T-helper 17 cell (primary cell): ENCODE measurements at regions not wholly inside any gene's neighbourhood (a gene's known extent, or its start where the extent isn't known, plus 50 kb on each side); places are given as distances from the start of the nearest gene placed in this dataset.
A peak's percentile ranks its signal among the peaks of the same experiment; 100 is the strongest.

ENCODE experiments used
- ATAC-seq: fragments of 150-1000 bp; cut with Tn5 transposase; 2 replicates; pipeline ENCODE4 v1.10.0; 2021; ENCODE audit warnings: mild to moderate bottlenecking, moderate library complexity
- DNase-seq, 3 donors: peaks; one replicate each; pipeline versions ENCODE4 v3.0.0 to v3.0.0-alpha.2; 2020 to 2021
- H3K9me3 ChIP-seq: one replicate; pipeline ENCODE4 v1.7.0; 2013; ENCODE audit warnings: low read length, mild to moderate bottlenecking; ENCODE audit not compliant: control insufficient read depth, poor library complexity, severe bottlenecking
- H3K27ac Mint-ChIP-seq: one replicate; pipeline ENCODE4 v1.8.0; 2022; ENCODE audit warnings: mild to moderate bottlenecking, moderate library complexity, mixed read lengths
- H3K27me3 Mint-ChIP-seq: one replicate; pipeline ENCODE4 v1.8.0; 2022; ENCODE audit warnings: mixed read lengths
- H3K36me3 Mint-ChIP-seq: one replicate; pipeline ENCODE4 v1.8.0; 2022; ENCODE audit warnings: low read depth, mixed read lengths
- H3K4me1 Mint-ChIP-seq: one replicate; pipeline ENCODE4 v1.8.0; 2022; ENCODE audit warnings: mild to moderate bottlenecking, mixed read lengths
- H3K4me3 Mint-ChIP-seq: one replicate; pipeline ENCODE4 v1.8.0; 2022; ENCODE audit warnings: mild to moderate bottlenecking, moderate library complexity, mixed read lengths

DNA sequence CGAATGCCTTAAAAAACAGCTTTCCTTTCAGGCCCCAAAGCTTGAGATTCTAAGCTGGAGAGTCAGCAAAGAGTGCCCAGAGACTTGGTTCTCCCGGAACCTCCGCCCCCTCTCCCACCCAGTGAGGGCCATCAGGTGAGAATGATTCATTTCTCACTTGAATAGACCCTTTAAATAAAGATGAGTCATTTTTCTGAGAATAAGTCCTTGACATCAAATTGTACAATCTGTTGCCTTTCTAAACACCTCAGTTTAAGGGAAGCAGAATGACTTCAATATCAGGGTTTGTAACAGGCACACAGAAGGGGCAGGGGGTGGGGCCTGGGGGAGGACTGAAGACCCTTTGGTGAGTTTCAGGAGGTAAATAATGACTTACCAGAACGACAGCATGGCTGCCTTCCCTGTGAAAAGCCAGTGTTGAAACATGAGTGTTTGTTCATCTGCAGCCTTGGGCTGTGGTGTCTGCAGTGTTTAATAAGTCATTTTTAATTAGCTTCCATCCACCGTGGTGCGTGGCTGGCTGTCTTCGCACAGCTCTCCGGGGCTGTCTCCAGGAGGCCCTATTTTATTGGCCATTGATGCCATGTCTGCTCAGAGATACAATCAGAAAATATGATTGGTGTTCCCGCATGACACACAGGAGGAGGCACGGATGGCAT, 134.9 kb upstream of the ZNF236 start:
- DNase-seq, result no peak
- H3K4me1 Mint-ChIP-seq, result peaks cover 10% of the 10 kb centered on the region
- peaks cover 54% of the 10 kb centered on the region for H3K27me3 Mint-ChIP-seq
- peak overlapping the region; percentile 60 for H3K27ac Mint-ChIP-seq
- no peak overlapping the region for H3K4me3 Mint-ChIP-seq
- H3K36me3 Mint-ChIP-seq, result no peaks in the 10 kb centered on the region
- H3K9me3 ChIP-seq, result no peaks in the 10 kb centered on the region
- peak; percentile 32 for ATAC-seq

DNA sequence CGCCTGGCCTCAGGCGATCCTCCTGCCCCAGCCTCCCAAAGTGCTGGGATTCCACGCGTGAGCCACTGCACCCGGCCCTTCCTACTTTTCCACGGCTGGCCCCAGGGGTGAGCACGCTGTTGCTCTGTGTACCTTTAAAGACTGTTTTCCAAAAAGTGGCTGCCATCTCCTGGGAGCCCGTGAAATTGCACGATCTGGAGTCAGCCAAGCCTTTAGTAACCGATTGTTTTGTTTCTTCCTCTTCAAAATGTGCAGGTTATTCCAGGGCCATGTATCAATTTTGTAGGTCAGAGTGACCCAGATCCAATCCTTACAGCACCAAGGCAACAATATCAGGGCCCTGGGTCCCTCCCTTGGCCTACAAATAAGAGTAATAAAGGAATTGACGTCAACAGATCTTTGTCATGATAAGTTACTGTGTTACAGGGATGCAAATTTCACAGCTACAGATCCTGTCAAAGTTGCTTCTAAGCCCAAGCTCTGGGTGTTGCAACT, 135.6 kb upstream of the ZNF236 start:
- Mint-ChIP-seq H3K27me3 (peaks cover 57% of the 10 kb centered on the region), H3K4me1 (peaks cover 10% of the 10 kb centered on the region), H3K36me3 (no peaks in the 10 kb centered on the region), H3K27ac (peak overlapping the region; percentile 60), H3K4me3 (no peak overlapping the region)
- DNase-seq, result no peak
- H3K9me3 ChIP-seq, result no peaks in the 10 kb centered on the region
- peak; percentile 75 for ATAC-seq

DNA sequence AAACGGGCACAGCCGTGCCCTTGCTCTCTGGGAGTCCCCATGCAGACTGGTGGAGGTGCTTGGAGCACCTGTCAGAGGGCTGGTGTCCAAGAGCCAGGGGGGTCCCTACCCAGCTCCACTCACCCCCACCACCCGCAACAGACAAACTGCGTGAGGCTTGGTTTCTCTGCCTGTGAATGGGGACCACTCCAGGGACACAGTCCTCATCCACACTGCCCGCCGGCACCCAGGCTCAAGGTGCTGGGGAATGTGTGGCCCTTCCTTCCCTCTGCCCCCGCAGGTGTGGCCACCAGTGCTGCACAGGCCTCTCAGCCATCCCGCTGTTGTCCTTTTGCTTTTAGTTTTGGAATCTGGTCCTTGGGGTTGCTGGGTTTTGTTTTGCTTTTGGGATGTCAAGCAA, 136.5 kb upstream of the ZNF236 start:
- no peaks in the 10 kb centered on the region for H3K9me3 ChIP-seq
- Mint-ChIP-seq H3K4me1 (peaks cover 10% of the 10 kb centered on the region), H3K4me3 (no peak overlapping the region), H3K36me3 (no peaks in the 10 kb centered on the region), H3K27ac (no peak overlapping the region), H3K27me3 (peaks cover 49% of the 10 kb centered on the region)
- DNase-seq (no peak), ATAC-seq (no peak)

DNA sequence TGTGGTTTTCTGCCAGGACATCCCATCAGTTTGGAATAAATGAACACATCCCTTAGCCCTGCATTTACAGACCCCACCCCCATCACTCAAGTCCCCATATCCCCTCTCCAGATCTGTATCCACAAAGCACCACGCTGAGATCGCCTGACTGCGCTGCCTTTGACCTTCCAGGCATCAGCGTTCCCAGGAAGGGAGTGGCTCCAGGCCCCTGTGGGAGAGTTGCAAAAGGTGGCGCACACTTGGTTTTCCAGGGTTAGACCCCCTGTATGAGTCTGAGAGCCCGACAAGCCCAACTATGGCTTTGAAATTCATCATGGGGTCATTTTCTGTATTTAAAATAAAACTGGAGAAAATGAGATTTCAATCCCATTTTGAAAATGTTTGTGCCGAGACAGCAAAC, 137.0 kb upstream of the ZNF236 start:
- DNase-seq, result no peak

DNA sequence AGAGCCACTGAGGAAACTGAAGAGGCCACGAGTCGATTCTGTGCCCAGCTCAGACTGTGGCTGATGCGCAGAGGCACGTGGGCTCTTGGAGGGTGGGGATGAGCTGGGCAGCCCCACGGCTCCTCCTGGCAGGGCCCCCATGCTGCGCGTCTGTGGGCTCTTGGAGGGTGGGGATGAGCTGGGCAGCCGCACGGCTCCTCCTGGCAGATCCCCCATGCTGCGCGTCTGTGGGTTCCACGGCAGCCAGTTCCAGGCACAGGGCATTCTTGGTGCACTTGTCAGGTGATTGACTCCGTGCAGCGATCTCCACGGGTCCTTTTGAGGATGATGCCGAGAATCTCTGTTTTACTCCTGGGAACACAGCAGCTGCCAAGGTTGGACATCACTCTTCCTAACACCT, 138.1 kb upstream of the ZNF236 start:
- Mint-ChIP-seq H3K36me3 (no peaks in the 10 kb centered on the region), H3K27me3 (peaks cover 41% of the 10 kb centered on the region), H3K27ac (no peak overlapping the region), H3K4me3 (no peak overlapping the region), H3K4me1 (peaks cover 7% of the 10 kb centered on the region)
- H3K9me3 ChIP-seq, result no peaks in the 10 kb centered on the region
- DNase-seq (no peak), ATAC-seq (no peak)

More for the DNA sequence above, 137.0 kb upstream of the ZNF236 start:
- no peaks in the 10 kb centered on the region for H3K9me3 ChIP-seq
- Mint-ChIP-seq H3K27ac (no peak overlapping the region), H3K4me3 (no peak overlapping the region), H3K36me3 (no peaks in the 10 kb centered on the region), H3K4me1 (peaks cover 10% of the 10 kb centered on the region), H3K27me3 (peaks cover 47% of the 10 kb centered on the region)
- ATAC-seq, result no peak

DNA sequence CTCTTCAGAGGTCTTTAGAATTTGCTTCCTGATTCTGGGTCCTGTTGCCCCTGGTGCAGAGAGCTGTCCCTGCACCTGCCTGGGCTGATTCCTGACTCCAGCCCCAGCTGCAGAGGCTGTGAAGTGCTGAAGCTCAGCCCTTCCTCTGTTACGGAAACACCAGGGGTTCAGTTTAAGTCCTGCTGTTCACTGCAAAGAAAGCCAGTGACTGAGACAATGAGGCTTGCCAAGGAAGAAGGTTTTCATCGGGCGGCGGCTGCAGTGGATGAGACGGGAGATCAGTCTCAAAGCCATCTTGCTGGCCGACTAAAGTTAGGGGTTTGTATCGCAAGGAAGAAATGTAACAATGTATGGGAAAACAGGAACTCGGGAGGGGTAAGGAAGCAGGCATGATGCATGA, 142.4 kb upstream of the ZNF236 start:
- ATAC-seq (no peak), DNase-seq (no peak)
- Mint-ChIP-seq H3K36me3 (no peaks in the 10 kb centered on the region), H3K27me3 (peaks cover 35% of the 10 kb centered on the region), H3K4me1 (no peaks in the 10 kb centered on the region), H3K27ac (no peak overlapping the region), H3K4me3 (no peak overlapping the region)
- no peaks in the 10 kb centered on the region for H3K9me3 ChIP-seq

DNA sequence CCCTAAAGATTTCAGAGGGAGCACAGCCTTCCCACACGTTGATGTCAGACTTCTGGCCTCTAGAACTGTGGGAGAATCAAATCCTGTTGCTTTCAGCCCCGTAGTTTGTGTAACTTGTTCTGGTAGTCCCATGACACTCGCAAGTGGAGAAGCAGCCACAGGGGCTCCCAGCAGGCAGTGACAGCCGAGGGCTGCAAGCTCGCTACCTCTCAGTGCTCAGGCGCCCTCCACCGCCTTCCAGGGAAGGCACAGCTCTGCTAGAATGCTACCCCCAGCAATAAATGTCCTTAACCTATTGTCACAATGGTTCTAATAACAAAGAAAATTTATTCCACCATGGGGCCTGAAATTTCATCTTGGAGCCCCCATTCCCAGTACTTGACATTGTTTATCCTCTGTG, 143.1 kb upstream of the ZNF236 start:
- DNase-seq (no peak), ATAC-seq (no peak)
- H3K4me3 Mint-ChIP-seq, result no peak overlapping the region
- H3K27ac Mint-ChIP-seq, result no peak overlapping the region
- H3K27me3 Mint-ChIP-seq, result peaks cover 38% of the 10 kb centered on the region
- H3K4me1 Mint-ChIP-seq, result no peaks in the 10 kb centered on the region
- no peaks in the 10 kb centered on the region for H3K36me3 Mint-ChIP-seq
- no peaks in the 10 kb centered on the region for H3K9me3 ChIP-seq

DNA sequence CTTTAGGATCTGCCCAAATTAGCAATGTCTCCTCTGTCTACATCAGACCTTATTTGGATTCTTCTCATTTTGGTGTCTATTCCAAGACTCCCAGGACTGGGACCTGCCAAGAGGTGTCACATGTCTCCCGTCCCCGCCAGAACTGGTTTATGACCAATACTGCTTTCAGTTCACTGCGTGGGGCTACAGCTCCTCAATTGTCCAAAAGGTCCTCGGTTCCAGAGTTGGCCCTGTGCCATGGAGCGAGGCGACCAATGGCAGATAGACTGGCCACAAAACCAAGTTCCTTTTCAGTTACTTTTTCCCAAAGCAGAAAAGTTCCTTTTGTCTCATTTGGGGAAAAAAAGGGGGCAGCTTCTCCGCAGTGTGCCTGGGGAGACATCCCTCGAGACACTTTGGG, 144.1 kb upstream of the ZNF236 start:
- no peak for DNase-seq
- Mint-ChIP-seq H3K27ac (no peak overlapping the region), H3K4me1 (no peaks in the 10 kb centered on the region), H3K27me3 (peaks cover 38% of the 10 kb centered on the region), H3K36me3 (no peaks in the 10 kb centered on the region), H3K4me3 (no peak overlapping the region)
- ATAC-seq, result no peak
- no peaks in the 10 kb centered on the region for H3K9me3 ChIP-seq

DNA sequence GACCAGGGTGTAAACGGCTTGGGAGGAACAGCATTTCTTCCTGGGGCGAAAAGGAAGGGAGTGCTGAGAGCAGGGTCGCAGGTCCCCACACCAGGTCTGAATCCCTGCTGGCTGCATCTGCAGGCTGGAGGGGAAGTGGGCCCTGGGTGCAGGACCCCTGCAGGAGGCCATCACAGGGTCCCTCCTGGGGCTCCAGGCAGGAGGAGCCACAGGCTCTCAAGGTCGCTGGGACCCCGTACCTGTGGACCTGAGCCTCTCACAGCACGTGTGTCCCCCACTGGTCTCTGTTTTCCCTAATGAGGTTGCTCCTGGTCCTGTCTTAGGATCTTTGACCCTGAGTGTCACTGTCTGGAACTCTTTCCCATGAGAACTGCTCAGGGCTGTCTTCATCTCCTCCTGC, 147.8 kb upstream of the ZNF236 start:
- peaks cover 25% of the 10 kb centered on the region for H3K27me3 Mint-ChIP-seq
- no peak overlapping the region for H3K27ac Mint-ChIP-seq
- no peak for ATAC-seq
- no peak overlapping the region for H3K4me3 Mint-ChIP-seq
- no peaks in the 10 kb centered on the region for H3K36me3 Mint-ChIP-seq
- DNase-seq, result no peak
- H3K4me1 Mint-ChIP-seq, result no peaks in the 10 kb centered on the region
- H3K9me3 ChIP-seq, result no peaks in the 10 kb centered on the region

DNA sequence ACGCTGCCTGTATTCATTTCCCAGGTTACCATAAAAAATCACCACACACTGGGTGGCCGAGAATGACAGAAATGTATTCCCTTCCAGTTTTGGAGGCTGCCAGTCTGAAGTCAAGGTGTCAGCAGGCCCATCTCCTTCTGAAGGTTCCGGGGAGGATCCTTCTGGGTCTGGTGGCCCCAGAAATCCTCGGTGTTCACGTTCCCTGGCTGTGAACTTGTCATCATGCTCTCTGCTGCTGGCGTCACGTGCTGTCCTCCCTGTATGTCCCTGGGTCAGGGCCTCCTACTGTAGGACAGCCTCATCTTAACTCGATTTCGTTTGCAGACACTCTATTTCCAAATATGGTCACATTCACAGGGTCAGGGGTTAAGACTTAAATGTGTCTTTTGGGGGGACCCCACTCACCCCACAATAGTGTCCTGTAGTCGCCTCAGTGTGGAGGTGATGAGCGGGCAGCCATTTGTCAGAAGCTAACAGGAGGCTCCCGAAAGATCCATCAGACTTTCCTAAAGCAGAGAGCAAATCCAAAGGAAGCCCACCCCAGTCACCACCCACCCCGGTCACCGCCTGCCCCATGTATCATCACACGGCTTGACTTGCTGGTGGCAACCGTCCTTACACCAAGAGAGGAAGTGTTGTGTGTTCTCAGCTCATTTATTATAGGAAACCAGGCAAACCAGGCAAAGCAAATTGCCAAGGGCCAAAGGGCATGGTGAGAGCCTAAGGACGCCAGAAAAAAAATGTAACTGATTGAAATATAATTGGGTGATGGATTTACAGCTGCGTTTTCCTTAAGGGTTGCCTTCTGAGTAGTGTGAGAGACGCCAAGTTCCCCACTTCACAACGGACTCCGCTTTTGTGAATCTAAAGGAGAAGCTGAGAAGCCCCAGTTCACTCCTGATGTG, 148.8 kb upstream of the ZNF236 start:
- DNase-seq, result no peak
- ATAC-seq, result no peak
- Mint-ChIP-seq H3K27me3 (peaks cover 21% of the 10 kb centered on the region), H3K4me1 (no peaks in the 10 kb centered on the region), H3K4me3 (no peak overlapping the region), H3K36me3 (no peaks in the 10 kb centered on the region), H3K27ac (no peak overlapping the region)
- H3K9me3 ChIP-seq, result no peaks in the 10 kb centered on the region

DNA sequence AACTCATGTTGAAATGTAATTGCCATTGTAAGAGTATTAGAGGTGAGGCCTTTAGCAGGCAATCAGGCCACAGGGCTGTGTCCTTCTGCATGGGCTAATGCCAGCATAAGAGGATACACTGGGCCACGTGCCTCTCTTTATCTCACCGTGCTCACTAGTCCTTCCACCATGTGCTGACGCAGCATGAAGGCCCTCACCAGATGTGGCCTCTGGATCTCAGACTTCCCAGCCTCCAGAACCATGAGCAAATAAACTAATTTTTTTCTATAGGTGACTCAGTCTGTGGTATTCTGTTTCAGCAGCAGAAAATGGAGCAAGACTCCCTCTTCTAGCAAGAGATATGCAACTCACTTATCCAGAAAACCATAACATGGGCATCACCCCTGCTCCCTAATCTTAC, 149.7 kb upstream of the ZNF236 start:
- Mint-ChIP-seq H3K27ac (no peak overlapping the region), H3K36me3 (no peaks in the 10 kb centered on the region), H3K27me3 (peaks cover 16% of the 10 kb centered on the region), H3K4me1 (no peaks in the 10 kb centered on the region), H3K4me3 (no peak overlapping the region)
- H3K9me3 ChIP-seq, result no peaks in the 10 kb centered on the region
- ATAC-seq, result no peak
- no peak for DNase-seq

DNA sequence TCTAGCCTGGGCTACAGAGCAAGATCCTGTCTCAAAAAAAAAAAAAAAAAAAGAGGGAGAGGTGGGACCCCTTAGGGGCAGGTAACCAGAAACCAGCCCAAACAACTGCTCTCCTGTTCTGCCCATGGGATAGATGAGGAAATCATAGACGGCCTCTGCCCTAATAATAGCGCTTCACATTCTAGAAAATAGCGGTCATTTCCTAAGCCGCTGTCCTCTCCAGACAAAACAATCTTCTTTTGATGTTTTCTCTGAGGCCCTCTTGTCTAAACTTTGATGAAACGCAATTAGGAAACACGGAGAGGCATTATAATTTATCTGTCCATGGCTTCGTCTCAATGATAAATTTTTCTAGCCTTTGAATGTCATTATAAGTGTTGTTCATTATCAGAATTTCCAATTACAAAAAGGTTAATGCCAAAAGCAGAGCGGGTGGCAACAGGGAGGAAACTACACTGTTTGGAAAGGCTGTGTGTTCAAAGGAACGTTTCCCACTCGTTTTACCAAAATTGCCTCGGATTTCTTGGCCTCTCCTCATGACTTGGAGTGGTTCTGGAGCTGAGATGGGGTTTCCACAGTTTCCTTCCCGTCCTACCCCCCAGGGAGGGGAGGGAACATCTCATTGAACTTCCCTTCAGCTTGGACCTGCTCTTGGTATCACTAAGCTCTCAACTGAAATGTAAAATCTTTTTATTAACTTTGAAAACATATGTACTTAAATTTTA, 151.6 kb upstream of the ZNF236 start:
- peaks cover 14% of the 10 kb centered on the region for H3K27me3 Mint-ChIP-seq
- H3K27ac Mint-ChIP-seq, result no peak overlapping the region
- DNase-seq, result no peak
- no peaks in the 10 kb centered on the region for H3K9me3 ChIP-seq
- H3K4me1 Mint-ChIP-seq, result no peaks in the 10 kb centered on the region
- no peak overlapping the region for H3K4me3 Mint-ChIP-seq
- H3K36me3 Mint-ChIP-seq, result peaks cover 2% of the 10 kb centered on the region
- ATAC-seq, result no peak

DNA sequence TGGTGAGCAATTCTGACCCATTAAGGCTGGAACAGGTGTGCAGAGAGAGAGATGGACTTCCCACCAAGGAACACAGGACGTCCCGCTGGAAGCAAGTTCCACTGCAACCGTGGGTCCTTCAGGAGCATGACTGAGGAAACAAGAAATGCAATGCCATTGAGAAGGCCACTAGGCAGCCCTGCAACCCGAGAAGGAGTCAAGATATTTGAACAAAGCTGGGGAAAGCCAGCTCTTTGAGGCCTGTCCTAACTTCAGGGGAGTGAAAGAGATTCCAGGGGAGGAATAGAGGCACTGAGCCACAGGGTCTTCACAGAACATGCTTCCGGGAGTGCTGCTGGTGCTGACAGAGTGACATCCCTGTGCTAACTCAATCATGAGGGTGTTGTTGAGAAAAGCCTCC, 153.8 kb upstream of the ZNF236 start:
- H3K4me3 Mint-ChIP-seq, result no peak overlapping the region
- H3K27me3 Mint-ChIP-seq, result peaks cover 11% of the 10 kb centered on the region
- peaks cover 2% of the 10 kb centered on the region for H3K36me3 Mint-ChIP-seq
- no peaks in the 10 kb centered on the region for H3K9me3 ChIP-seq
- ATAC-seq, result no peak
- no peak overlapping the region for H3K27ac Mint-ChIP-seq
- no peak for DNase-seq
- H3K4me1 Mint-ChIP-seq, result no peaks in the 10 kb centered on the region
